Calu3 (cell line): ENCODE measurements at regions not wholly inside any gene's neighbourhood (a gene's known extent, or its start where the extent isn't known, plus 50 kb on each side); places are given as distances from the start of the nearest gene placed in this dataset.

Experiments used
- BruUV-seq: library from RNA; stranded (reverse); fragments of 400-500 nt; replicated peaks from 2 replicates; lab custom pipeline; 2021; lab: Mats Ljungman, UMichigan
- CTCF ChIA-PET: fragments of 300-600 bp; sonication (Branson Sonifier 250); formaldehyde crosslinking; loops from one replicate; lab custom pipeline; 2022; ENCODE audit warnings: antibody characterized with exemption; lab: Charles Lee
- DNase-seq: peaks from one replicate; pipeline ENCODE4 v3.0.0; 2022
- H3K27ac Mint-ChIP-seq: one replicate; pipeline ENCODE4 v1.8.0; 2022; ENCODE audit warnings: mixed read lengths; ENCODE audit not compliant: unreplicated experiment
- H3K27me3 Mint-ChIP-seq: one replicate; pipeline ENCODE4 v1.8.0; 2022; ENCODE audit warnings: mixed read lengths; ENCODE audit not compliant: unreplicated experiment
- H3K36me3 Mint-ChIP-seq: one replicate; pipeline ENCODE4 v1.8.0; 2022; ENCODE audit warnings: mild to moderate bottlenecking, moderate library complexity, mixed read lengths; ENCODE audit not compliant: insufficient read depth, unreplicated experiment
- H3K4me1 Mint-ChIP-seq: one replicate; pipeline ENCODE4 v1.8.0; 2022; ENCODE audit warnings: mild to moderate bottlenecking, low read depth, mixed read lengths; ENCODE audit not compliant: unreplicated experiment
- H3K4me3 Mint-ChIP-seq: one replicate; pipeline ENCODE4 v1.8.0; 2022; ENCODE audit warnings: mild to moderate bottlenecking, low read depth, moderate library complexity, mixed read lengths; ENCODE audit not compliant: unreplicated experiment
- H3K9me3 Mint-ChIP-seq: one replicate; pipeline ENCODE4 v1.8.0; 2022; ENCODE audit warnings: low read depth, mixed read lengths; ENCODE audit not compliant: unreplicated experiment
- CTCF ChIP-seq: fragments of 200-600 bp; IDR thresholded peaks from one replicate; pipeline ENCODE4 v1.8.0; 2022; ENCODE audit warnings: antibody characterized with exemption; ENCODE audit not compliant: unreplicated experiment
- intact Hi-C: fragments of 100-400 bp; cut with micrococcal nuclease; formaldehyde crosslinking; loops from one replicate; pipeline ENCODE4 v1.10.0; 2022; ENCODE audit not compliant: unreplicated experiment

GRCh38 chr13:89627996-89628395, 1719.5 kb upstream of the MIR17HG start:
- intact Hi-C loops: no loop called here
- BruUV-seq: no TSS peak
- H3K27me3 Mint-ChIP-seq: no peaks in the 10 kb centered on the region
- CTCF ChIA-PET: no interaction called here
- TF ChIP-seq CTCF: no peak
- H3K27ac Mint-ChIP-seq: no peak overlapping the region
- H3K4me1 Mint-ChIP-seq: no peaks in the 10 kb centered on the region
- H3K4me3 Mint-ChIP-seq: no peak overlapping the region
- H3K9me3 Mint-ChIP-seq: no peaks in the 10 kb centered on the region
- no peaks in the 10 kb centered on the region for H3K36me3 Mint-ChIP-seq
- no peak for DNase-seq

GRCh38 chr13:89628567-89628966, 1718.9 kb upstream of the MIR17HG start:
- no peaks in the 10 kb centered on the region for H3K27me3 Mint-ChIP-seq
- no peaks in the 10 kb centered on the region for H3K9me3 Mint-ChIP-seq
- H3K27ac Mint-ChIP-seq: no peak overlapping the region
- H3K4me1 Mint-ChIP-seq: no peaks in the 10 kb centered on the region
- no TSS peak for BruUV-seq
- intact Hi-C loops: no loop called here
- no peaks in the 10 kb centered on the region for H3K36me3 Mint-ChIP-seq
- CTCF ChIA-PET: no interaction called here
- no peak for TF ChIP-seq CTCF
- DNase-seq: no peak
- no peak overlapping the region for H3K4me3 Mint-ChIP-seq

- Mint-ChIP-seq H3K27me3 (no peaks in the 10 kb centered on the region), H3K4me3 (no peak overlapping the region), H3K9me3 (no peaks in the 10 kb centered on the region), H3K27ac (no peak overlapping the region), H3K36me3 (no peaks in the 10 kb centered on the region), H3K4me1 (no peaks in the 10 kb centered on the region)
- DNase-seq: no peak
- no TSS peak for BruUV-seq
- CTCF ChIA-PET: no interaction called here
- TF ChIP-seq CTCF: no peak
- intact Hi-C loops: no loop called here
Observed at GRCh38 chr13:89650226-89650625, 1697.3 kb upstream of the MIR17HG start.

DNA sequence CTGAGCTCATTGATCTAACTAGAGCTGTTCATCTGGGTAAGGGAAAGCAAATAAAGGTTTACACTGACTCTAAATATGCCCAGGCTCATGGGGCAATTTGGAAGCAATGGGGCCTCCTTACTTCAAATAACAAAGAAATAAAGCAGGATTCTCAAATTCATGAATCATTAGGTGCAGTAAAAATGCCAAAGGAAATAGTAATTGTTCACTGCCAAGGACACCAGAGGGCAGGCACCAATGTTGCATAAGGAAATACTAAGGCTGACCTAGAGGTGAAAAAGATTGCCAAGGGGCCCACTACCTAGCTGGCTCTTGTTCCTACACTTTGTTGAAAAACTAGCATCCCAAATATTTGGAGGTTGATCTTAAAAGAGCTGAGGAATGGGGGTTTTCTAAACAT, 1686.7 kb upstream of the MIR17HG start:
- no peak for TF ChIP-seq CTCF
- BruUV-seq: no TSS peak
- Mint-ChIP-seq H3K36me3 (no peaks in the 10 kb centered on the region), H3K9me3 (no peaks in the 10 kb centered on the region), H3K4me1 (no peaks in the 10 kb centered on the region), H3K4me3 (no peak overlapping the region), H3K27ac (no peak overlapping the region), H3K27me3 (no peaks in the 10 kb centered on the region)
- no peak for DNase-seq
- CTCF ChIA-PET: no interaction called here
- intact Hi-C loops: no loop called here
